ENCODE measurements at regions not wholly inside any gene's neighbourhood (a gene's known extent, or its start where the extent isn't known, plus 50 kb on each side); places are given as distances from the start of the nearest gene placed in this dataset.

- DNase-seq: no peak
Observed at GRCh38 chr11:28504555-28505110, 396.4 kb downstream of the METTL15 start.

GRCh38 chr11:28495333-28495732 is 387.1 kb downstream of the METTL15 start:
- no peak for DNase-seq

DNA sequence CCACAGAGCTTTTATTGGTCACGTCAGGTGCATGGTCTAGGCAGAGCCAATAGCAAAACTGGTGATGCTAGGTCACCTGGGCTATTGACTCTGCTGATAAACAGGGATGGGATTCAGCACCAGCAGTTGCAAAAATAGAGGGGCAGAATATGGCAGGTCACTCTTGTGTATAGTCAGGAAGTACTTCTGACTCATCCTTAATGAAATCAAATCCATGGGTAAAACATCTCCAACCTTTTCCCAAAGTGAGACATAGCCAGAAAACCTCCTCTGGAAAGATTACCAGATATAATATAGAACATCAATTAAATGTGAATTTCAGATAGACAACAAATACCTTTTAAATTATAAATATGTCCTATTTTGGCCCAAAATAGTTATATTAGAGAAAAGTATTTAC is 383.2 kb downstream of the METTL15 start:
- no peak for DNase-seq

GRCh38 chr11:28490773-28491382 is 382.7 kb downstream of the METTL15 start:
- DNase-seq: no peak

GRCh38 chr11:28488336-28488735 is 380.1 kb downstream of the METTL15 start:
- no peak for DNase-seq

- no peak for DNase-seq
Observed at GRCh38 chr11:28483072-28483867, 375.1 kb downstream of the METTL15 start.

DNA sequence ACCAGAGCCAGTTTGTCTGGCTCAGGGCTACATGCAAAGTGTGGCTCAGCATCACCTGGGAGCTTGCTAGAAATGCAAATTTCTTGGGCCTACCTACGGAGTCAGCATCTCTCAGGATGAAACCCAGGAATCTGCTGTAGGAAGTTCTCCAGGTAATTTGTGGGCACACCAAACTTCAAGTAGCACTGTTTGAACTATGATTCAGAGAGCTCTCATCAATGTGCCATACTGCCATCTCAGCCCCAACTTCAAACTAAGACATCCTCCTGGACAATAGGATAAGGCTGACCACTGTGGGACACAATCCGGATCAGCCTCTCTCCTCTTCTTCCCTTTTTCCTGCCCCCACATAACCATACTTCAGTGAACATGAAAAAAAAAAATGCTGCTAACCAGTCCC is 374.5 kb downstream of the METTL15 start:
- DNase-seq: no peak

DNA sequence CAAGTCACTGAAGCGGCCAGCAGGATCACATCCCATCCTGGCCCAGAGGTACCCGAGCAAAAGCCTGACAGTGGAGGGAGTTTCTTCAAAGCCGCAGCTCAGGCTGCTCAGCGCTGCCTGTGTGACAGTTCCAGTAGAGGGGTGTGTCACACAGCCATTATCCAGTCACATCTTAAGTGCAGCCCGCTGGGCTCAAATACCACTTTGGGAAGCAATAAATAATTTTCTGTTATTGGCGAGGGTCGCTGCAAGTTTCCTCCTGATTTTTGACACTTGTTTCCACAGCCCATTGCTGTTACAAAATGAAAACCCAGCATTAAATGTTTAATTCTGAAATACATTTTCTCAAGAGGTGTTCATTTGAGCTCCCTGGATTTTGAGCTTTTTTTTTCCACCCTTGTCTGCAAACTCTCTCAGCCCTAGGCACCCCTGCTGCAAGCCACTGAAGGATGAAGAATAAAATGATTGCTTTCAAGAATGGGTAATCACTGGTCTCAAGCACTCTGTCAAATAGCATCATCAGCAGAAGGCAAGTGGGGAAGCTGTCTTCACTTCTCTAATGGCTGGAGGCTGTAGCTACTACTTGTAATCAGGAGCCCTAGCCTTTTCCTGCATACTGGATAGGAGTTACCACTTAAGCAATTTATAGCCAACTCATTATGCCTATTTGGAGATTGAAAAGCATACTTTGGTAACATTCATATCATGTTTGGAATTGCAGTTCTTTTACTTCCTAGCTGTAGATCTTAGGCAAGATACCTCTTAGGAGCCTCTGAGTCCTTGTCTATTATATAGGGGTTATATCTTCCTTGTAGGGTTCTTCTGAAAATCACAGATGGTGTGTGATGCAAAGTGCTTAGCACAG is 373.7 kb downstream of the METTL15 start:
- DNase-seq: no peak

DNA sequence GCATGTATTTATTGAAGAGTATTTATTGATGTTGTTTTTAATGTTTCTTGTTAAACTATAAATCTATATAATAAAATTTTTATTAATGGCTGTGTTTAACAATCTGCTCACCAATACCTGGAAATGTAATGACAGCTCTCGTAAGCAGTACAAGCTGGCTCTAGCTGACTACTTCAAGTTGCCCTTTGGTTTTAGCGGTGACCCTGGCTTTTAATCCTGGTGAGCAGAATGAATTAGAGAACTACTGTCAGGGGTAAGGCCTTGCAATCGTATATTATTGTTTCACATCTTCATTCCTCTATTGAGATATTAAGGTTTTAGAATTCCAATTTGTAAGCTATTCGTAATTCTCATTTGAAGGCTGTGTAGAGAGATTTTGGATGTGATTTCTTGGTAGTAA is 372.2 kb downstream of the METTL15 start:
- DNase-seq: no peak

DNA sequence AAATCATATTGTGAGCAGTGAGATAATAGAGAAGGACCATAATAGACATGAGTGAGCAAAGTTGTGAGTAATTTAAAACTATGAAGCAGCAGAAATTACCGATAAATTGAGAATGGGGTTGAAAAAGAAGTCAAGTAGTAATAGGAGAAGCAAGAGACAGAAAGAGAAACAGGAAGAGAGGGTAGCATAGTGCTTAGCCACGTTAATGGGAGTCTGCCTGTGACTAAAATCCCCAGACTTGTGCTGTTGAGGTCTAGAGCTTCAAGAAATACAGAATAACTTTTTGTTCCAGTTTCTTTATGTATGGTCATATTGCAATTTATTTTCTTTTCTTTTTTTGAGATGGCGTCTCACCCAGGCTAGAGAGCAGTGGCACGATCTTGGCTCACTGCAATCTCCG is 368.7 kb downstream of the METTL15 start:
- DNase-seq: no peak

DNA sequence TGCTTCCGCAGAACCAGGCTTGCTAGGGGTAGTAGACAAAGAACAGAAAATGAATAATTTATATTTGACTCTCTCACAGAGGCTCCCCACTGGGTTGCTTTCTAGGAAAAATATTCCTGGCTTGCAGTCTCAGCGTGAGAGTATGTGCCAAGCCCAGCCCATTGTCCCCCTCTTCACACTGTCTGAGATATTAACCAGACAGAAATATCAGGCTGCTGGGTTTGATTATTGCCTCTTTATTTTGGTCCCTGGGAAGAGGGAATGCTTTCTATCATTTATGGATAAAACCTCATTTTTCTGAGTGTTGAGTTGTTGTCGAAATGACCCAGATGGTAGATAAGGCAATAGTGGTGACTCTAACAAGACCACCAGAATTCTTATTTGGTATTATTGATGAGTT is 367.9 kb downstream of the METTL15 start:
- no peak for DNase-seq

DNA sequence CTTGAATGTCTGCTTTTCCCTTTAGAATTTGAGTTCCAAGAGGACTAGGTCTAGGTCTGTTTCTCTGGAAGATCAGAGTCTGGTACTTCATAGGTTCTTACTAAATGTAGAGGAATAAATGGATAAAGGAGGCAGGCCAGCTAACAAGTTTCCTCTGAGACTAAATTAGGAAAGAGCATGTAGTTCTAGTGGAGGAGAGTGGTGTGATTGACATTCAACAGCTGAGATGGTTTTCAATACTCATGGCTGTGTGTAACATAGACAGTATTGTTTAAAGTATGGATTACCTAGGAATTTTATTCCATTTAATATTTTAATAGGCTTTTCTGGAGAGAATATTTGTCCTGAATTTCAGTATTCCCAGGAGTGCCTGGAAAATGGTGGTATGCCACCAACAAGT is 364.7 kb downstream of the METTL15 start:
- no peak for DNase-seq

DNA sequence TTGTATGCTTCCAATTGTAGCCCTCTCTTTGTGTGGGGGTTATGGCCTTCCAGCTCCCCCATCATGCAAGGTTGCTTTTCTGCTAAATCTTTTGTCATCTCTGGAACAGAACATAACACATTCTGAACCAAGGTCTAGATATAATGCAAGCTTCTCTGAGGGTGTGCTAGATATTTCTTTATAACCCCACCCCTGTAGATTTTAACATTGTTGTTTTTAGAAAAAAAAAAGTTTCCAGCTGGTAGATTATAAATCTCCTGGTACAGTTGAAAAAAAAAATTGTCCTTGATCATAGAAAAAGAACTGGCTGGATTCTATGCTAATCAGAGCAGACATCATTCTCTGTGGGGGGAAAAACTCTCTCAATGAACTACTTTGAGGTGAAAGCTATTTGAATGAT is 363.3 kb downstream of the METTL15 start:
- no peak for DNase-seq

- DNase-seq: no peak
Observed at GRCh38 chr11:28470180-28470579, 362.0 kb downstream of the METTL15 start.

- no peak for DNase-seq
Observed at GRCh38 chr11:28466506-28466905, 358.3 kb downstream of the METTL15 start.

GRCh38 chr11:28464252-28464867 is 356.2 kb downstream of the METTL15 start:
- DNase-seq: no peak

DNA sequence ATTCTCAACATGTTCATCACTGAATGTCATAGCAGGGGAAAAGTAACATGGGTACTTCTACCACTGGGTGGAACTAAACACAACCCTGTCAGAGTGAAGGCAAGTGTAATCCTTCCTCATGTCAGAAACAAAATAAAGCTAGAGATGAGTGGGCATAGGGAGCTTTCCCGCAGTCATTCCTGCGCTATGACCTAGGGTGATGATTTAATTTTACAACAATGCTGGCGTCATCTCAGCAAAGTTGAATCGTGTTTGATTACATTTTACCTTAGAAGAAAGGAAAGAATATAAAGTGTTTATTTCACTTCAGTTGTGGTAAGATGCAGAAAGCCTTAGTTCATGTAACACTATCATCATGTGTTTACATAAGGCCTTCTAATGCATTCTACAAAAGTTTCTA is 355.6 kb downstream of the METTL15 start:
- DNase-seq: no peak

DNA sequence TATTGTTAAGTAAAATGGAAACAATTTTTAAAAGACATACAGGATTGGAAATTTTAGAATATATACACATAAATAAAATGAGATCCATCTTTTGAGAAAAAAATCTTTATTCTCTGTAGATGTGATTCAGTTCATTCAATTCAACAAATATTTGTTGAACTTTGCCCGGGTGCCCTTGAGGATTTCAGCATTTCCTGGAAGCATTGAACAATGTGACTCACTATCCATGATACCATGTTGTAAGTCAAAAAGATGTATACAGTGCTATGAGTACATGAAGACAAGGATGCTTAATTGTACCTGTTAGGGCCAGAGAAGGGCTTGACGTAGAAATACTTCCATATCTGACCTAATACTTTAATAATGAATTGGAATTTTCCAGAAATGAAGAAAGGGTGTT is 353.7 kb downstream of the METTL15 start:
- peak; percentile 26 for DNase-seq

- DNase-seq: no peak
Observed at GRCh38 chr11:28461338-28461737, 353.1 kb downstream of the METTL15 start.

- DNase-seq: no peak
Observed at GRCh38 chr11:28460348-28460747, 352.2 kb downstream of the METTL15 start.

DNA sequence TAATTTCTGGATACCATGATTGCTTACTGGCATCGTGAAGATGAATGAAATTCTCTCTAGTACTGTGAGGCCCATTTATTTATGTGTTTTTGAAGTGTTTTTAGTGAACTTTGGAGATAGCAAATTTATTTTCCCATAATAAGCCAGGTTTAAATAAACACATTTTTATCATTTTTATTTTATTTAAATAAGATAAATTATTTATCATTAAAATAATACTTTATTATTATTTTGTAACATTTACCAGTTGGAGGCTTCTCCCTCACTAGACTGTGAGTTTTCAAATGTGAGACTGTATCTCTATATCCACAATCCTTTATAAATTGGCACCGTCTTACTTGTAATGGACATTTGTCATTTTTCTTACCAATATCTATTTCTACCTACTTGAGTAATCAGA is 351.7 kb downstream of the METTL15 start:
- no peak for DNase-seq

DNA sequence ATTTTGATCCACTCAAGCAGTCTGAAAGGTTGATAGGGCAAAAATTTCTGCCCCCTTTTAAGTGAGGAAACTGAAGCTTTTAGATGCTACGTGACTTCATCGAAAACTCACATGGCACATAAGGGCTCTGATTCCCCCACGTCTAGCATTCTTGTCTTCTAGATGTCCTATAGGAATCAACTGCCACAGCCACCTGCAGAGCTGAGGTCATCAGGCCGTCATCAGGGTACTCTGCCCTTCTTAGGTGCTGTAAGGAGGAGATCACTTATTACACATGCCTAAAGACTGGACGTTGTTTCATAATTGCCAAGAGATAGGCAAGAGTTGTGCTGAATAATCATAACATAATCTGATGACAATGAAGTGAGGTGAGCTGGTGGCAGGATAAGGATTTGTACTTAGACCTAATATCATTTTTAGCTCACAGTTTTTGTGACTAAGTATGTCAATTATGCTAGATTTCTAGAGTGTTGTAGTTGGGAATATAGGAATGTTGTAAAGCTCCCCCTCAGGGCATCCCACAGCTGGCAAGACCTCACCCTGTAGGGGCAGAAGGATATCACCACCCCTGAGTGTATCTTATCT is 349.4 kb downstream of the METTL15 start:
- DNase-seq: no peak

GRCh38 chr11:28448186-28448585 is 340.0 kb downstream of the METTL15 start:
- DNase-seq: no peak
